AG10803 (cell line): ENCODE measurements at regions not wholly inside any gene's neighbourhood (a gene's known extent, or its start where the extent isn't known, plus 50 kb on each side); places are given as distances from the start of the nearest gene placed in this dataset.

ENCODE experiments used
- DNase-seq: peaks from one replicate; pipeline ENCODE4 v3.0.0; 2010; ENCODE audit warnings: low read depth
- H3K4me3 ChIP-seq: 2 replicates; pipeline ENCODE4 v1.5.1; 2011; ENCODE audit warnings: mild to moderate bottlenecking, low read length, control low read depth
- CTCF ChIP-seq: conservative IDR thresholded peaks from 2 replicates; pipeline ENCODE4 v1.5.1; 2011; ENCODE audit warnings: mild to moderate bottlenecking, low read length, control low read depth, inconsistent platforms

DNA sequence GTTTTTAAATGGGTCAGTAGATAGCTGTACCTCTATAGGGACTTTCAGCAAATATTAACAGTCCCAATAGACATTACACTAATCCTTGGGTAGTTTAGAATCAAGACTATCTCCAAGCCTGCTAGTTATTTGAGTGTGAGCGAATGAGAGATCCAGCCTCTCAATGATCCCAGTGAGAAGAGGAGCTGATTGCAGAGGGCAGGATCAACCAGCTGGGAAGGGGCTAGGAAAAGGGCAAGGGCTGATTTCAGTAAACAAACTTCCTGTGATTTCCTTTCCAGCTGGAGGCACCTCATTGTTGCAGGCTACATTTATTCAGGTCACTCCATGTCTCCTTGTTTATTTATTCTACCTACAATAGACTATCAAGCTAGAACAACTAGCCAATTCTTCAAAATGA, 84.1 kb upstream of the CTNNA2 start:
- no peak for DNase-seq
- TF ChIP-seq CTCF = no peak

DNA sequence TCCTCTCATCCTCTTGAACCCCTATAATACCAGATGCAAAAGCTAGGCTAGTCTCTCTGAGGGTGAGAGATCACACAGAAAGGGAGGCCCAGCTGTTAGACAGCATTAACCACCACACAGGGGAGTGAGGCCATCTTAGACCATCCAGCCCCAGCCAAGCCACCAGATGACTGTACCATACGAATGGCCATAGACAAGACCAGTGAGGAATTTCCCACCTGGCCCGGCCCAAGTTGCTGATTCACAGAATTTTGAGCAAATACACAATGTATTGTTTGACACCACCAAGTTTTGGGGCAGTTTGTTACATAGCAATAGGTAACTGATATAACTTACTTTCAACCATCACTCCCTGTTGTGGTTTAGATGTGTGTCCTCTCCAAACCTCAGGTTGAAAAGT, 98.2 kb upstream of the CTNNA2 start:
- no peak for TF ChIP-seq CTCF
- H3K4me3 ChIP-seq = no peak overlapping the region
- DNase-seq = no peak

More for the DNA sequence above, 84.1 kb upstream of the CTNNA2 start:
- no peak overlapping the region for H3K4me3 ChIP-seq

DNA sequence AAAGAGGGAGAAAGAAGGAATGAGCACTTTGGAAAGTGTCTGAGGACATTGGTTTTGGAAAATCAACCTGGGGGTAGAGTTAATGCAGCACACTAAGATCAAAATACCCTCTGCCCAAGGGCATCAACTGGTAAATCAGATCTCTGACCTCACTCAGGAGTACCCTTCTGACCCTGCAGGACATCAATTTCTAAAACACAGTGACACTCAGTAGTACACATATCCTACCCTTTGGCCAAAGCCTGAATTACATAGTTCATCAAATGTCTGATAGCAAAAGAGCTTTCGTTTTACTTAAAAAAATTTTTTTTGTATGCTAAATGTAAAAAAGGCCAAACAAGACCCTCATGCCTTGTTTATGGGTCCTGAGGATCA, 118.4 kb upstream of the CTNNA2 start:
- no peak for DNase-seq
- no peak for TF ChIP-seq CTCF
- H3K4me3 ChIP-seq = no peak overlapping the region

GRCh38 chr2:79393806-79394484, 118.9 kb upstream of the CTNNA2 start:
- no peak overlapping the region for H3K4me3 ChIP-seq
- TF ChIP-seq CTCF = no peak
- no peak for DNase-seq

DNA sequence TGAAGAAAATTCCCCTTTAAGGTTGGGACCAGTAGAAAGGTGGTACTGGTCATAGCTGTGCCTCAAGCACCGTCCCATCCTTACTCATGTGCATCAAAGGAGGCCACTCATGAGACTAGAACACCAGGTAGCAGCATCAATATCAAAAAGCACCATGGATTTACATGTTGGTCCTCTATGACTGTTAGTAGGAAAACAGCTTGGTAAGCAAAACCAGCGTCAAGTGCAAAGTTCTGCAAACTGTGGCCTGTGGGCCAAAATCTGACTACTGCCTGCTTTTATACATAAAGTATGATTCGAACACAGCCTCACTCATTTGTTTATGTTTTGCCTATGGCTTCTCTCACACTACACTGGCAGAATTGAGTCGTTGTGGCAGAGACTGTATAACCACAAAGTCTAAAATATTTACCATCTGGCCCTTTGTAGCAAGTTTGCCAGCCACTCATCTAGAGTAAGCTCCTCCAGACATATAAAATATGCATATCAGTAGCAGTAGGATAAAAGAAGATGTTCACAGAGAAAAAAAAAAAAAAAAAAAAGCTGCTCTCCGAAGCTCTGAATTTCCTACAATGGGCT, 119.7 kb upstream of the CTNNA2 start:
- no peak for DNase-seq
- no peak for TF ChIP-seq CTCF
- no peak overlapping the region for H3K4me3 ChIP-seq

DNA sequence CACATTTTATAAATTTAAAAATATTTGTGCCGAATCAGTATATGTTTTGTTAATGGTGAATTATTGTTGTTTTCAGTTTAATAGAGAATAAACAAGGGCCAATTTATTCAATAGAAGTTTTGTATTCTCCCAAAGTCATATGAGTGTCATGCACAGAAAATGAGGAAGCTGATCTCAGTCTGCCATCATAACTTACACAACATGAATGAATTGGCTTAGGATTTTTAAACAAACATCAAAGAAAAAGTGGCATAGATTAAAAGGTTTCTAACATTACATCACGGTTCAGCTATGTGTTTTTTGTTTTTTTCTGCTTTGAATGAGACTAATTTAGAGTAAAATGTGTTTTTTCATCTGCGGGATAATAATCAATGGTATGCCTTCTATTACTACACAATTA, 123.4 kb upstream of the CTNNA2 start:
- no peak for DNase-seq
- no peak for TF ChIP-seq CTCF
- H3K4me3 ChIP-seq = no peak overlapping the region

DNA sequence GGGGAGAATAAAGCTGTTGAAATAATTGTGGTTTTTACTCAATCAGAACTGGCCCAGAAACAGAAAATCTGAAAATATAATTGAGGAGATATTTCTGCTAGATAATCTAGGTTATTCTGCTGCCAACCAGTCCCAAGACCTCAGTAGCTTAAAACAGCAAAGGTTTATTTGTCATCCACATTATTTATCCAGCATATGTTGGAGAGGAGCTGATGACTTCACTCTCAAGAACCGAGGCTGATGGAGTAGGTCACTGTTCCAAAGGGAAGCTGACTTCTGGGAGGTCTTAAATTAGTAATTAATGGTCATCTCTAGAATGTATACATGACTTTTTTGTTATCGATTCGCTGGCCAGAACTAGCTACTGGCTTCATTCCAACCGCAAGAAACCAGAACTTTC, 124.8 kb upstream of the CTNNA2 start:
- DNase-seq = no peak
- no peak overlapping the region for H3K4me3 ChIP-seq
- TF ChIP-seq CTCF = no peak
